HEK293T (cell line): ENCODE measurements at regions not wholly inside any gene's neighbourhood (a gene's known extent, or its start where the extent isn't known, plus 50 kb on each side); places are given as distances from the start of the nearest gene placed in this dataset.

Source experiments
- CTCF ChIA-PET: fragments of 350-600 bp; formaldehyde crosslinking; extraction: SDS; loops from one replicate; lab custom pipeline; 2021; ENCODE audit warnings: antibody characterized with exemption, inconsistent platforms; lab: Yijun Ruan, JAX
- POLR2A ChIA-PET: fragments of 350-600 bp; formaldehyde crosslinking; extraction: SDS; loops from one replicate; lab custom pipeline; 2020; ENCODE audit warnings: antibody characterized with exemption, inconsistent platforms; lab: Yijun Ruan, JAX
- DNase-seq: peaks from one replicate; pipeline ENCODE4 v3.0.0; 2012; ENCODE audit warnings: mixed read lengths; ENCODE audit errors: extremely low spot score
- ARNT ChIP-seq: fragments of 450-650 bp; IDR thresholded peaks from 2 replicates; pipeline ENCODE4 v1.6.1; 2017; ENCODE audit warnings: mild to moderate bottlenecking
- BHLHE40 ChIP-seq: fragments of 450-650 bp; IDR thresholded peaks from 2 replicates; pipeline ENCODE4 v1.6.1; 2016; ENCODE audit warnings: mild to moderate bottlenecking, moderate library complexity, borderline replicate concordance
- CTBP1 ChIP-seq: fragments of 450-650 bp; IDR thresholded peaks from 2 replicates; pipeline ENCODE4 v1.6.1; 2016; ENCODE audit warnings: borderline replicate concordance
- ELF4 ChIP-seq: fragments of 450-650 bp; IDR thresholded peaks from 2 replicates; pipeline ENCODE4 v1.6.1; 2017; ENCODE audit warnings: antibody characterized with exemption
- FOXA1 ChIP-seq: fragments of 450-650 bp; IDR thresholded peaks from 2 replicates; pipeline ENCODE4 v1.6.1; 2016; ENCODE audit warnings: mild to moderate bottlenecking
- FOXK2 ChIP-seq: fragments of 450-650 bp; IDR thresholded peaks from 2 replicates; pipeline ENCODE4 v1.6.1; 2016; ENCODE audit warnings: mild to moderate bottlenecking
- FOXM1 ChIP-seq: fragments of 450-650 bp; IDR thresholded peaks from 2 replicates; pipeline ENCODE4 v1.6.1; 2017; ENCODE audit warnings: mild to moderate bottlenecking, borderline replicate concordance
- HDGF ChIP-seq: fragments of 450-650 bp; IDR thresholded peaks from 2 replicates; pipeline ENCODE4 v1.6.1; 2017; ENCODE audit warnings: antibody characterized with exemption, borderline replicate concordance
- L3MBTL2 ChIP-seq: fragments of 450-650 bp; conservative IDR thresholded peaks from 2 replicates; pipeline ENCODE4 v1.6.1; 2016; ENCODE audit warnings: mild to moderate bottlenecking
- LEF1 ChIP-seq: fragments of 450-650 bp; IDR thresholded peaks from 2 replicates; pipeline ENCODE4 v1.6.1; 2017; ENCODE audit warnings: mild to moderate bottlenecking, borderline replicate concordance
- NFRKB ChIP-seq: fragments of 450-650 bp; IDR thresholded peaks from 2 replicates; pipeline ENCODE4 v1.6.1; 2016; ENCODE audit warnings: mild to moderate bottlenecking, moderate library complexity
- SP1 ChIP-seq: fragments of 450-650 bp; IDR thresholded peaks from 2 replicates; pipeline ENCODE4 v1.6.1; 2017
- SUZ12 ChIP-seq: fragments of 450-650 bp; IDR thresholded peaks from 2 replicates; pipeline ENCODE4 v1.6.1; 2016; ENCODE audit warnings: mild to moderate bottlenecking
- TARDBP ChIP-seq: fragments of 450-650 bp; IDR thresholded peaks from 2 replicates; pipeline ENCODE4 v1.6.1; 2016
- ZNF384 ChIP-seq: fragments of 450-650 bp; IDR thresholded peaks from 2 replicates; pipeline ENCODE4 v1.6.1; 2016
- TF ChIP-seq, protein P1 (sequence below): fragments of 450-650 bp; IDR thresholded peaks from 2 replicates; pipeline ENCODE4 v1.6.1; 2016

DNA sequence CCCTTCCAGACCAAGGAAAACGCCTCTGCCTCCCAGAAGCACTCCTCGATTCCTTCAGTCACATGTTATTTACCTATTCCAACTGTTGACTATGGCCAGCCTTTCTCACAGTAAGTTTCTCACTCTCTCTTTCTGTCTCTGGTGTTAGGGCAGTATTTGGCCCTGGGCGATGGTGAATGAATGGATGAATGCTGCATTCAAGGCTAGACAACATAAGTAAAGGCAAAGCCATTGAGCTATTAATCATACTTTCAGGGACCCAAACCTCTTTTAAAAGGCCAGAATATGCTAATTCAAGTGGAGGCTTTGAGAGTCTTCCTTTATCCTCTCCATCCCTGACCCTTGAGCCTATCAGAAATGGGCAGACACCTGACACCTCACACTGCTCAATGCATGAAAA, 78.5 kb downstream of the SEC61B start:
- TF ChIP-seq FOXM1 (no peak), CTBP1 (no peak), L3MBTL2 (no peak), LEF1 (no peak), SUZ12 (no peak), FOXK2 (no peak), ELF4 (no peak)
- TF ChIP-seq, protein P1, sequence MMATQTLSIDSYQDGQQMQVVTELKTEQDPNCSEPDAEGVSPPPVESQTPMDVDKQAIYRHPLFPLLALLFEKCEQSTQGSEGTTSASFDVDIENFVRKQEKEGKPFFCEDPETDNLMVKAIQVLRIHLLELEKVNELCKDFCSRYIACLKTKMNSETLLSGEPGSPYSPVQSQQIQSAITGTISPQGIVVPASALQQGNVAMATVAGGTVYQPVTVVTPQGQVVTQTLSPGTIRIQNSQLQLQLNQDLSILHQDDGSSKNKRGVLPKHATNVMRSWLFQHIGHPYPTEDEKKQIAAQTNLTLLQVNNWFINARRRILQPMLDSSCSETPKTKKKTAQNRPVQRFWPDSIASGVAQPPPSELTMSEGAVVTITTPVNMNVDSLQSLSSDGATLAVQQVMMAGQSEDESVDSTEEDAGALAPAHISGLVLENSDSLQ, result no peak
- DNase-seq, result no peak
- CTCF ChIA-PET, result no interaction called here
- POLR2A ChIA-PET, result no interaction called here

DNA sequence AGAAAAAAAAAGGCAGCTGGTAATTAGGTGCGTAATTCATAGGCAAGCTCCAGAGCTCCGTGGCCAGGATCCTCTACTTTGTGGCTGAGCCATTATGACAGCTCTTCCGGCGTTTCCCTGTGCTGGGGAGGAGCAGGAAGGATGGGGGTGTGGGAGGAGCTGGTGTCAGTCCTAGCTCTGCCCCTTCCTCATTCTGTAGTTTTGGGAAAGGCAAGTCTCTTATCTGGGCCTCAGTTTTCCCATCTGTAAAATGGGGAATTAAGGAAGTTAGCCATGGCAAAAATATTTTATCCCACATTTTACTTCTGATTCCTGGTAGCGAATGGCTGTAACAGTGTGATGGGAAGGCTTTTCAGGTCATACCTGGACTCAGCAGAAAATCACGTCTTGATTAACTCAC, 81.1 kb downstream of the SEC61B start:
- DNase-seq, result no peak
- CTCF ChIA-PET, result no interaction called here
- POLR2A ChIA-PET, result no interaction called here
- TF ChIP-seq ELF4 (no peak), CTBP1 (no peak), HDGF (no peak), LEF1 (no peak), TARDBP (no peak), L3MBTL2 (no peak), FOXM1 (no peak), NFRKB (no peak), ARNT (no peak)
- TF ChIP-seq, protein P1, result no peak

DNA sequence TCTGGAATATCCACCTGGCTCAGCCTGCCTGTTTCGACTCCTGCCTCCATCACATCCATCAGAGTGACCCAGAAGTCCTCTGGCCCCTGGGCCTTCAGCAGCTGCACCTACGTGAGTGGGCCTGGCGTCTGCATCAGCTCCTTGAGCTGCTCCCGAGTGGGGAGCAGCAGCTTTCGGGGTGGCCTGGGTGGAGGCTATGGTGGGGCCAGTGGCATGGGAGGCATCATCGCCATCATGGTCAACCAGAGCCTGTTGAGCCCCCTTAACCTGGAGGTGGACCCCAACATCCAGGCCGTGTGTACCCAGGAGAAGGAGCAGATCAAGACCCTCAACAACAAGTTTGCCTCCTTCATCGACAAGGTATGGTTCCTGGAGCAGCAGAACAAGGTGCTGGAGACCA, 83.0 kb downstream of the SEC61B start:
- ChIA-PET CTCF (no interaction called here), POLR2A (no interaction called here)

DNA sequence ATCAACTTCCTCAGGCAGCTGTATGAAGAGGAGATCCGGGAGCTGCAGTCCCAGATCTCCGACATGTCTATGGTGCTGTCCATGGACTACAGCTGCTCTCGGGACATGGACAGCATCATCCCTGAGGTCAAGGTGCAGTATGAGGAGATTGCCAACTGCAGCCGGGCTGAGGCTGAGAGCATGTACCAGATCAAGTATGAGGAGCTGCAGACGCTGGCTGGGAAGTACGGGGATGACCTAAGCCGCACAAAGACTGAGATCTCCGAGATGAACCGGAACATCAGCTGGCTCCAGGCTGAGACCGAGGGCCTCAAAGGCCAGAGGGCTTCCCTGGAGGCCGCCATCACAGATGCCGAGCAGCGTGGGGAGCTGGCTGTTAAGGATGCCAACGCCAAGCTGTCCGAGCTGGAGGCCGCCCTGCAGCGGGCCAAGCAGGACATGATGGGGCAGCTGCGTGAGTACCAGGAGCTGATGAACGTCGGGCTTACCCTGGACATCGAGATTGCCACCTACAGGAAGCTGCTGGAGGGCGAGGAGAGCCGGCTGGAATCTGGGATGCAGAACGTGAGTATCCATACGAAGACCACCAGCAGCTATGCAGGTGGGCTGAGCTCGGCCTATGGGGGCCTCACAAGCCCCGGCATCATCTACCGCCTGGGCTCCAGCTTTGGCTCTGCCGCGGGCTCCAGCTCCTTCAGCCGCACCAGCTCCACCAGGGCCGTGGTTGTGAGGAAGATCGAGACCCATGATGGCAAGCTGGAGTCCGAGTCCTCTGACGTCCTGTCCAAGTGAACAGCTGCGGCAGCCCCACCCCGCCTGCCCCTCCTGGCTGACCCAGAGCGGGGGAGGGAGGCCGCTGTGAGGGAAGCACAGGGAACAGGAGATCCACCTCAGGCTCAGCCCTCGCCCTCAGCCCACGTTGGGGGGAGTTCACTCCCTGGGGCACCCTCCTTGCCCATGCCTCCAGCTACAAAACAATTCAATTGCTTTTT, 84.0 kb downstream of the SEC61B start:
- no peak for TF ChIP-seq ZNF384
- DNase-seq, result no peak
- POLR2A ChIA-PET, result no interaction called here
- CTCF ChIA-PET, result no interaction called here

More for the DNA sequence above, 83.0 kb downstream of the SEC61B start:
- DNase-seq, result no peak
- no peak for TF ChIP-seq SUZ12
- TF ChIP-seq SP1, result no peak
- no peak for TF ChIP-seq HDGF
- TF ChIP-seq FOXK2, result no peak
- no peak for TF ChIP-seq TARDBP
- TF ChIP-seq CTBP1, result no peak
- no peak for TF ChIP-seq FOXM1
- no peak for TF ChIP-seq ZNF384
- TF ChIP-seq, protein P1, result no peak
- TF ChIP-seq BHLHE40, result no peak
- no peak for TF ChIP-seq FOXA1
- TF ChIP-seq L3MBTL2, result no peak
- TF ChIP-seq ELF4, result no peak
- TF ChIP-seq LEF1, result no peak
- TF ChIP-seq ARNT, result no peak
- no peak for TF ChIP-seq NFRKB

DNA sequence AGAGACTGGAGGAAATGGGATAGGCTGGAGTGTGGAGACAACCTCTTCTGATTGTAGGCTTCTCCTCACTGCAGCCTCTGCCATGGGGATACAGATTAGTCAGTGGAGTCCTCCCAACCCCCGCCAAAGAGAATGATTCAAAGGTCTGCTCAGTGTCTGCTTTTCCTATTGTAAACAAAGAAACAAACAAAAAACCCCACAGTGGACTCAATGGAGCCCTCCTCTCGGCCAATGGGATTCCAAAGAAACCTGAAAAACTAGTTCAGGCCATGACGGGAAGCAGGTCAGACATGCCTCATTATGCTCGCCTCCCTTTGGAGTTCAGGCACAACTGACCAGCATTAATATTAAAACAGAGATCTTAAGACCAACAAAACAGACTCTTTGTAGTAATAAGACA, 85.8 kb downstream of the SEC61B start:
- no peak for DNase-seq
- CTCF ChIA-PET, result no interaction called here

DNA sequence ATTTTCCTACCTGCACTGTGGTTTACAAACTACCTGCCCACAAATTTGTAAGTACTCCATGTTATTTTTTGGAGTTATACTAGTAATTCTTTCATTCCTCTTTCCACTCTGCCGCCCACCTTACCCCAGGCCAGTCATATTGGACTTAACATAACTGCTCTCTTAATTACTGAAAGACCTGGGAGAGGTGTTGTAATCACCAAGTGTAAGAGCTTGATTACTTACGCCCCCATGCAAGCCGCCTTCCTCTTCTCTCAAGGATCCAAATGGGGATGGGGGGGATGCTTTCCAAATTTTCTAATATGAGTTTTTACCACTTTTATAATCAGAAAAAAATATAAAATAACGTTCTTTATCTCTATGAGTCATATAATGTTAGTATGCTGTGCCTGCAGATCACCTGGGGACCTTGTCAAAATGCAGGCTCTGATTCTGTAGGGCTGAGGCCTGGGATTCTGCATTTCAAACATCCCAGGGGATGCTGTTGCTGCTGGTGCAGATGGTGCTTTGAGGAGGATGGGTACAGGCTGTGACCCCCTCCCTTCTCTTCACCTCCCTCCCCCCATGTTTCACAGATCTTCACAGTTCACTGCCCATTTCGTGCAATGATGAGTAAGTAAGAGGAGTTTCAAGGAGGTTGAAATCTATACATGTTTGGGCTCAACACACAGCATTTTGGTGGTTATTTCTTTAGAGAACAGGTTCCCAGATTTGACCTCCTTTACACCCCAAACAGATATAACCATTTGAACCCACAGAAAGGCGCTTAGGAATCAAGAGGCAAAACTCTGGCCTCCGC, 87.3 kb downstream of the SEC61B start:
- TF ChIP-seq LEF1 (no peak), NFRKB (no peak), FOXK2 (no peak), SUZ12 (no peak), BHLHE40 (no peak), HDGF (no peak), L3MBTL2 (no peak)
- ChIA-PET POLR2A (no interaction called here), CTCF (no interaction called here)
- DNase-seq, result no peak

More for the DNA sequence above, 85.8 kb downstream of the SEC61B start:
- POLR2A ChIA-PET, result no interaction called here
- TF ChIP-seq SP1 (no peak), FOXA1 (no peak), FOXK2 (no peak)

DNA sequence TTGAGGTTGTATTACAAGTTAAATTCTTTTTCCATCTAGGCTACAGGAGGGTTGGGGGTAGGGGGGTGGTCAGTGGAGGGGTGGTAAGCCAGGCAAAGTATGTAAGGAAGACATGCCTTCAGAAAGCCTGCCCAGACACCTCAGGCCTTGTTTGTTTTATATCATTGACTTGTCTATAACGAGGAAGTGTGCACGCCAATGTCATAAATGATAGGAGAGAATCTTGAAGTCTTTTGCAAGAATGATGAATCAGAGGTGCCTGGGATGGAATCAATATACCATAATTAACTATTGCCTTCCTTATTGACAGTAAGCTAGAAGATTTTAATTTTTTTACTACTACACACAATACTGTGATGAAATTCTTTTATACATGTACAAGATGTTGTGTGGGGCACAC, 90.7 kb downstream of the SEC61B start:
- DNase-seq, result no peak
- CTCF ChIA-PET, result no interaction called here
- POLR2A ChIA-PET, result no interaction called here
- TF ChIP-seq CTBP1, result no peak
